H9 (cell line): ENCODE measurements at regions not wholly inside any gene's neighbourhood (a gene's known extent, or its start where the extent isn't known, plus 50 kb on each side); places are given as distances from the start of the nearest gene placed in this dataset.

Experiments used
- DNase-seq: peaks from one replicate; pipeline ENCODE4 v3.0.0-alpha.2; 2017
- H2AFZ ChIP-seq: one replicate; pipeline ENCODE4 v1.6.1; 2013; ENCODE audit warnings: mild to moderate bottlenecking, low read length, control low read depth, moderate library complexity
- H2AK5ac ChIP-seq: 2 replicates; pipeline ENCODE4 v1.6.1; 2013; ENCODE audit warnings: low read length, control low read depth, mixed read lengths; ENCODE audit not compliant: insufficient read length
- H2BK120ac ChIP-seq: one replicate; pipeline ENCODE4 v1.6.1; 2013; ENCODE audit warnings: low read depth, mild to moderate bottlenecking, low read length, control low read depth, inconsistent platforms; ENCODE audit not compliant: poor library complexity, severe bottlenecking
- H2BK12ac ChIP-seq: 2 replicates; pipeline ENCODE4 v1.6.1; 2013; ENCODE audit warnings: low read length, control low read depth, mixed read lengths, low read depth; ENCODE audit not compliant: insufficient read length
- H2BK15ac ChIP-seq: 2 replicates; pipeline ENCODE4 v1.6.1; 2013; ENCODE audit warnings: low read depth, low read length, control low read depth
- H2BK20ac ChIP-seq: one replicate; pipeline ENCODE4 v1.6.1; 2013; ENCODE audit warnings: low read depth, mild to moderate bottlenecking, low read length, control low read depth, inconsistent platforms; ENCODE audit not compliant: poor library complexity, severe bottlenecking
- H2BK5ac ChIP-seq: 2 replicates; pipeline ENCODE4 v1.6.1; 2013; ENCODE audit warnings: low read length, control low read depth, mixed read lengths; ENCODE audit not compliant: insufficient read length
- H3K14ac ChIP-seq: 2 replicates; pipeline ENCODE4 v1.6.1; 2013; ENCODE audit warnings: low read length, control low read depth; ENCODE audit not compliant: insufficient read depth
- H3K18ac ChIP-seq: 2 replicates; pipeline ENCODE4 v1.6.1; 2013; ENCODE audit warnings: low read depth, mild to moderate bottlenecking, mixed read lengths, low read length, control low read depth; ENCODE audit not compliant: insufficient read length
- H3K23ac ChIP-seq: 2 replicates; pipeline ENCODE4 v1.6.1; 2013; ENCODE audit warnings: low read length, control low read depth, mixed read lengths, low read depth; ENCODE audit not compliant: insufficient read length
- H3K23me2 ChIP-seq: 2 replicates; pipeline ENCODE4 v1.6.1; 2013; ENCODE audit warnings: low read depth, mild to moderate bottlenecking, mixed read lengths, low read length, control low read depth; ENCODE audit not compliant: insufficient read length, poor library complexity, severe bottlenecking
- H3K27ac ChIP-seq: 2 replicates; pipeline ENCODE4 v1.5.1; 2013; ENCODE audit warnings: low read length, control low read depth, mixed read lengths, low read depth; ENCODE audit not compliant: insufficient read length
- H3K27me3 ChIP-seq: 2 replicates; pipeline ENCODE4 v1.6.1; 2013; ENCODE audit warnings: low read length, control low read depth, inconsistent platforms; ENCODE audit not compliant: insufficient read depth
- H3K4ac ChIP-seq: 2 replicates; pipeline ENCODE4 v1.6.1; 2013; ENCODE audit warnings: low read depth, mild to moderate bottlenecking, control low read depth, inconsistent platforms, low read length, moderate library complexity
- H3K4me1 ChIP-seq: 2 replicates; pipeline ENCODE4 v1.6.1; 2013; ENCODE audit warnings: low read length, control low read depth, inconsistent platforms; ENCODE audit not compliant: insufficient read depth
- H3K4me2 ChIP-seq: 2 replicates; pipeline ENCODE4 v1.6.1; 2013; ENCODE audit warnings: low read length, control low read depth, mixed read lengths; ENCODE audit not compliant: insufficient read length, insufficient read depth
- H3K56ac ChIP-seq: 2 replicates; pipeline ENCODE4 v1.6.1; 2013; ENCODE audit warnings: low read depth, mild to moderate bottlenecking, mixed read lengths, low read length, control low read depth; ENCODE audit not compliant: insufficient read length
- H3K79me1 ChIP-seq: 2 replicates; pipeline ENCODE4 v1.6.1; 2013; ENCODE audit warnings: low read depth, mild to moderate bottlenecking, moderate library complexity, low read length, control low read depth, inconsistent platforms; ENCODE audit not compliant: insufficient read depth, poor library complexity, severe bottlenecking
- H3K79me2 ChIP-seq: 2 replicates; pipeline ENCODE4 v1.6.1; 2013; ENCODE audit warnings: low read length, control low read depth, inconsistent platforms; ENCODE audit not compliant: insufficient read depth
- H3K9ac ChIP-seq: 2 replicates; pipeline ENCODE4 v1.6.1; 2013; ENCODE audit warnings: low read length, control low read depth, mixed read lengths; ENCODE audit not compliant: insufficient read length; ENCODE audit errors: extremely low read depth
- H3K9me3 ChIP-seq: one replicate; pipeline ENCODE4 v1.6.1; 2013; ENCODE audit warnings: low read depth, low read length, inconsistent platforms; ENCODE audit not compliant: control insufficient read depth
- H3T11ph ChIP-seq: one replicate; pipeline ENCODE4 v1.6.1; 2013; ENCODE audit warnings: mild to moderate bottlenecking, low read length, control low read depth, inconsistent platforms
- H4K20me1 ChIP-seq: one replicate; pipeline ENCODE4 v1.6.1; 2013; ENCODE audit not compliant: control insufficient read depth, insufficient read length, insufficient read depth
- H4K5ac ChIP-seq: 2 replicates; pipeline ENCODE4 v1.6.1; 2013; ENCODE audit warnings: low read depth, mild to moderate bottlenecking, mixed read lengths, low read length, control low read depth; ENCODE audit not compliant: insufficient read length
- H4K8ac ChIP-seq: replicated peaks from 2 replicates; pipeline ENCODE4 v1.6.1; 2013; ENCODE audit warnings: low read length, control low read depth, mixed read lengths, low read depth; ENCODE audit not compliant: insufficient read length
- H4K91ac ChIP-seq: 2 replicates; pipeline ENCODE4 v1.6.1; 2013; ENCODE audit warnings: low read depth, mild to moderate bottlenecking, moderate library complexity, mixed read lengths, low read length, control low read depth; ENCODE audit not compliant: insufficient read length
- H3K27ac Mint-ChIP-seq, 3 experiments: 2 replicates in 2 of 3; 3 replicates in 1 of 3; pipeline ENCODE4 v1.8.0; 2020 to 2021; ENCODE audit warnings: mixed read lengths in 3 of 3, mild to moderate bottlenecking in 1 of 3, moderate library complexity in 1 of 3
- H3K27me3 Mint-ChIP-seq: 2 replicates; pipeline ENCODE4 v1.8.0; 2021; ENCODE audit warnings: low read depth, mild to moderate bottlenecking, moderate library complexity, mixed read lengths
- H3K36me3 Mint-ChIP-seq, 3 experiments: 2 replicates in 2 of 3; 3 replicates in 1 of 3; pipeline ENCODE4 v1.8.0; 2020 to 2021; ENCODE audit warnings: low read depth in 3 of 3, mixed read lengths in 3 of 3; ENCODE audit not compliant: insufficient read depth in 1 of 3
- H3K4me1 Mint-ChIP-seq, 2 experiments: 2 replicates each; pipeline ENCODE4 v1.8.0; 2020; ENCODE audit warnings: mixed read lengths in 2 of 2
- H3K4me3 Mint-ChIP-seq, 2 experiments: 2 replicates in 1 of 2; 3 replicates in 1 of 2; pipeline ENCODE4 v1.8.0; 2020 to 2021; ENCODE audit warnings: mild to moderate bottlenecking in 2 of 2, mixed read lengths in 2 of 2, moderate library complexity in 1 of 2
- H3K9me3 Mint-ChIP-seq, 2 experiments: 2 replicates in 1 of 2; 3 replicates in 1 of 2; pipeline ENCODE4 v1.8.0; 2020; ENCODE audit warnings: mild to moderate bottlenecking in 2 of 2, mixed read lengths in 2 of 2, moderate library complexity in 1 of 2
- WGBS: extraction: QIAGEN DNeasy Blood & Tissue Kit; methylation state at CpG from one replicate; pipeline ENCODE4 v1.1.7; 2013; ENCODE audit warnings: missing lambda C conversion rate, low lambda C conversion rate, mixed read lengths; ENCODE audit not compliant: insufficient read length; ENCODE audit errors: extremely low coverage; 5-methylcytosine and 5-hydroxymethylcytosine counted together
- TF ChIP-seq, protein P1 (sequence below): fragments of 200-600 bp; sonication (generic); conservative IDR thresholded peaks from 3 replicates; pipeline ENCODE4 v1.8.0; 2021; ENCODE audit warnings: antibody characterized with exemption, mild to moderate bottlenecking

DNA sequence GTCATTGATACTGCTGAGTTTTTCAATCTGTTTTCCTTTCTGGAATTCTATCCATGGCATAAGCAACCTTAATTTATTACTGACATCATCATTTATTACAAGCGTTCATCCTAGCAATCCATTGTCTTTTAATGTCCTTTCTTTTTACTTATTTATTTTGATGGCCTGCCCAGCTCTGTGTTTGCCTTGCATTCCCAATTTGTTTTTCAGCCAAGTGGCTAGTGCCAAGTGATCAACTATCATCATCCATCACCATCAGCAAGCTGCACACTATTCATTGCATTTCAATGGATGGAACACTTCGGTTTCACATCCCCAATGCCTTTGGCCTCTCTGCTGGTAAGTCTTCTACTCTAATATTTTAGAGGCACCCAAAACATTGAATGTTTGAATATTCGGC is 831.7 kb upstream of the EPHA5 start:
- Mint-ChIP-seq H3K9me3 (no peaks in the 10 kb centered on the region; a peak in 1 of 5 replicates), H3K4me3 (no peak overlapping the region), H3K36me3 (no peaks in the 10 kb centered on the region), H3K27ac (no peak overlapping the region), H3K4me1 (no peaks in the 10 kb centered on the region), H3K27me3 (no peaks in the 10 kb centered on the region; the same call in 1 of the 2 replicates)
- Histone ChIP-seq H2AK5ac (no peak overlapping the region), H4K8ac (no peak overlapping the region), H2BK15ac (no peak overlapping the region), H2BK20ac (no peak overlapping the region), H2BK12ac (no peak overlapping the region), H3K9ac (no peak overlapping the region), H3K27me3 (no peaks in the 10 kb centered on the region), H3K4me1 (no peaks in the 10 kb centered on the region), H3K79me1 (no peaks in the 10 kb centered on the region), H3K23me2 (no peaks in the 10 kb centered on the region), H3K14ac (no peak overlapping the region), H3K4ac (no peak overlapping the region), H2BK120ac (no peak overlapping the region), H4K5ac (no peak overlapping the region), H3K79me2 (no peaks in the 10 kb centered on the region), H2AFZ (no peak overlapping the region), H3T11ph (no peak overlapping the region), H3K27ac (no peak overlapping the region), H3K23ac (no peak overlapping the region), H4K91ac (no peak overlapping the region), H2BK5ac (no peak overlapping the region), H3K4me2 (no peak overlapping the region), H3K9me3 (no peaks in the 10 kb centered on the region), H4K20me1 (no peaks in the 10 kb centered on the region), H3K56ac (no peak overlapping the region), H3K18ac (no peak overlapping the region)
- TF ChIP-seq, protein P1, sequence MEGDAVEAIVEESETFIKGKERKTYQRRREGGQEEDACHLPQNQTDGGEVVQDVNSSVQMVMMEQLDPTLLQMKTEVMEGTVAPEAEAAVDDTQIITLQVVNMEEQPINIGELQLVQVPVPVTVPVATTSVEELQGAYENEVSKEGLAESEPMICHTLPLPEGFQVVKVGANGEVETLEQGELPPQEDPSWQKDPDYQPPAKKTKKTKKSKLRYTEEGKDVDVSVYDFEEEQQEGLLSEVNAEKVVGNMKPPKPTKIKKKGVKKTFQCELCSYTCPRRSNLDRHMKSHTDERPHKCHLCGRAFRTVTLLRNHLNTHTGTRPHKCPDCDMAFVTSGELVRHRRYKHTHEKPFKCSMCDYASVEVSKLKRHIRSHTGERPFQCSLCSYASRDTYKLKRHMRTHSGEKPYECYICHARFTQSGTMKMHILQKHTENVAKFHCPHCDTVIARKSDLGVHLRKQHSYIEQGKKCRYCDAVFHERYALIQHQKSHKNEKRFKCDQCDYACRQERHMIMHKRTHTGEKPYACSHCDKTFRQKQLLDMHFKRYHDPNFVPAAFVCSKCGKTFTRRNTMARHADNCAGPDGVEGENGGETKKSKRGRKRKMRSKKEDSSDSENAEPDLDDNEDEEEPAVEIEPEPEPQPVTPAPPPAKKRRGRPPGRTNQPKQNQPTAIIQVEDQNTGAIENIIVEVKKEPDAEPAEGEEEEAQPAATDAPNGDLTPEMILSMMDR, result no peak
- DNase-seq, result no peak
- no CpG with 5 or more reads among the region's 3 CpGs for WGBS
